HG02973 (cell line): ENCODE measurements at regions not wholly inside any gene's neighbourhood (a gene's known extent, or its start where the extent isn't known, plus 50 kb on each side); places are given as distances from the start of the nearest gene placed in this dataset.
A peak's percentile ranks its signal among the peaks of the same experiment; 100 is the strongest.

Experiments used
- ATAC-seq: cut with Tn5 transposase; IDR thresholded peaks from one replicate; pipeline ENCODE4 v1.9.1; 2021; ENCODE audit warnings: moderate library complexity; ENCODE audit not compliant: unreplicated experiment

DNA sequence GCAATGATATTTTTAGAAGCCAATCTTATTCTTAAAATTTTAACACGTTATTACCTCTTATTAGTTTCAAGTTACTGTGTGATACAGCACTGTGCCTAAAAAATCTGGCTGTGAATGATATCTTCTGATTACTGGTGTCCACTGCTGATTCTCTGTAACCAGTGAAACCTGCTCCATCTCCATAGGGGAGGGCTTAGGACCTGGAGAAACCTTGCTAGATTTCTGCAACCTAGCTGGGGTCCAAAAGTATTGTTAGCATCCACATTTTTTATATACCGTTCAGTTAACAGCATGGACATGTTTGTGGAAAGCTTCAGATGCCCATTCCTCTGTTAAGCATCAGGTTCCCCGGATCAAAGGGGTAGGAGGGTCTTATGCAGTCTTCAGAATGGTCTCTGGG is 193.9 kb upstream of the TOPAZ1 start:
- no peak for ATAC-seq

DNA sequence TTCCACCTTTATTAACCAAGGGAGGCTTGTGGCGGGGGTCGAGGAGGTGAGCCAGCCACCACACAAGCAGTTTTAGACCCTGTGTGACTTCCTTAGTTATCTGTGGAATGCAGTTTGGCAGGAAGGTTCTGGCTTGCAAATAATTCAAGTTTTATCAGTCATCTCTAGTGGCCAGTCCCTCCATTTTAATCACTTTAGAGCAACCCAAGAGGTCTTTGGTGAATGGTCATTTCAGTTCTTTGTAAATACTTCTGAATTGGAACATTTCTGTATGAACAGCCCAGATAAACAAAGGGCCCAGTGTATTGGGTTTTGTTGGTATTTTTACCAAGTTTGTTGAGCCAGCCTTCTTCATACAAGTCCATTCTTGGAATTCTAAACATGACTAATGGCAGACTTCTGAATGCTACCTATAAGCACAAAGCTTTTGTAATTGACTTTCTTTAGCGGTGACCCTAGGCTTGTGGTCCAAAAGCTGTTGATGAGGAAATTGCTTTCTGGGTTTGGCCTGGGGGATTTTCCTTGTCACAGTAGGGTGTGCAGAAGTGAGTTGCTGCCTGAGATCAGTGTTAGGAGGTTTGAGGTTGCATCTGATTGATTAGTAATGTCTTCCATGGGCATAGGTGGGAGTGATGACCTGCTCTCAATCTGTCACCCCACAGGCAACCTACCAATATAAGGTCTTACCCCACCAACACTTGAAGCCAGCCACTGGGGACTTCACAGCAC is 193.3 kb upstream of the TOPAZ1 start:
- ATAC-seq: no peak

DNA sequence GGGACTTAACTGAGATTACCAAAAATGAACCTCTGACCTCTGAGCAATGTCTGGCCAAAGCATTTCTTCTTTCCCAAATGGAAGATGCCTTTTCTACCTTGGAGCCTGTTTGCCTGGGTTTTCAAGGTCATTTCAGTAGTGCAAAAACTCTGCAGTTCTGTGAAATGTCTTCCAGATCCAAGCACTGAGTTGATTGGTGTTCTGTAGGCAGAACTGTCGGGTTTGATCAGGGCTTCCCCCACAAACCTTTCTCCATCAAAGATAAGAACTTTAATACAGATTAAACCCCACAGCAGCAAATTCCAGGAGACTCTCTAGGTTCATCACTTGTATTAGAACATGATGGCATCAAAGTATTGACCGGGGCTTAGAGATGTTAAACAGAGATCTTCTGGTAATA is 192.7 kb upstream of the TOPAZ1 start:
- ATAC-seq: no peak

DNA sequence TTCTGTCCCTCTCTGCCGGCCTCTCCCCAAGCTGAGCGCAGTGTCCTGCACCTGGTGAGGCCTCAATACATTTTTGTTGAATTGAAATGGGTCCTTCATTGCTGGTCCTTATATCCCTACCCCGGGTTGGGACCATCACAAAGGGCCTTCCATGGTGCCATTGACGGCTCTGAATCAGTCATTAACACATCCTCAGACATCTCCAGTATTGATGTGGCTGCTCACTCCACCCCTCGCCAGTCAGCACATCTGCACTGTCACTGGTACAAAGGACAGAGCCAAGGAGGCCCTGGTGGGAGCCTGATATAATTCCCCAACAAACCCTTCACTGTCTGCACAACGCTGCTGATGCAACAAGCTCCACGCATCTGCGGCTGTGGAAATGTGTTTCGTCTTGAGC is 191.6 kb upstream of the TOPAZ1 start:
- no peak for ATAC-seq

DNA sequence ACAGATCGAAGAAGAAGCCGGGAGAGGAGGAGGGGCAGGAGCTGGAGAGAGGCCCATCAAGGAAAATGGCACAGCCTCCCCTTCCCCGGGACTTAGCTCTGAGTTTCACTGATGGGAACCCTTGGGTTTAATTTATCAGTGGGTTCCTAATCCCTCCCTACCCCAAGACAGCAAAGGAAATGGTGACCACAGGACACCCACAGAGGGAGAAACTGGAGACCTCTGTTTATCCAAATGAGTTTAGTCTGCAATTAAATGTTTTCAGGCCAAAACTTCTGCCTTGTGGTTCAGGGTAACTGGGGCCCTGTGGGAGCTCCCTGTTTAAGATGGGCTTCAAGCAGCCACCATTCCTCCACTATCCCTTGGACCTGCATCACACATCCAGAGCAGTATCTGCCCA is 190.8 kb upstream of the TOPAZ1 start:
- ATAC-seq: no peak

DNA sequence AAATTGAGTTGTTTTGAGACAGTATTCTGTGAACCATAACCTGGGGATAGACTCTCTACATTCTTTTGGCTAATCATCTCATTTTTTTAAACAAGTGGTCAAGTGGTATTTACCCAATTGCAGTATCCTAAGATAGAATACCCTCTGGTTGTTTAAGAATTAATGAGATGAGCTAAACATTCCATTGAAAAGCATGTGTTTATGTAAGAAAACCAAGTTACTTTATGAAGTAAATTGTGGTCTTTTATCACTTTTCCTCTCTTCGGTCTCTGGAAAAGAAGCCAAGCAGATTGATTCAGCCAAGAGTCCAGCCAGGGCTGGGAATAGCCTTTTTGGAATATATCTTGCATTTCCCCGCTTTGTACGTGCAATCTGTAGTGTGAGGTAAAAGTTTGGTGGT is 185.7 kb upstream of the TOPAZ1 start:
- no peak for ATAC-seq

DNA sequence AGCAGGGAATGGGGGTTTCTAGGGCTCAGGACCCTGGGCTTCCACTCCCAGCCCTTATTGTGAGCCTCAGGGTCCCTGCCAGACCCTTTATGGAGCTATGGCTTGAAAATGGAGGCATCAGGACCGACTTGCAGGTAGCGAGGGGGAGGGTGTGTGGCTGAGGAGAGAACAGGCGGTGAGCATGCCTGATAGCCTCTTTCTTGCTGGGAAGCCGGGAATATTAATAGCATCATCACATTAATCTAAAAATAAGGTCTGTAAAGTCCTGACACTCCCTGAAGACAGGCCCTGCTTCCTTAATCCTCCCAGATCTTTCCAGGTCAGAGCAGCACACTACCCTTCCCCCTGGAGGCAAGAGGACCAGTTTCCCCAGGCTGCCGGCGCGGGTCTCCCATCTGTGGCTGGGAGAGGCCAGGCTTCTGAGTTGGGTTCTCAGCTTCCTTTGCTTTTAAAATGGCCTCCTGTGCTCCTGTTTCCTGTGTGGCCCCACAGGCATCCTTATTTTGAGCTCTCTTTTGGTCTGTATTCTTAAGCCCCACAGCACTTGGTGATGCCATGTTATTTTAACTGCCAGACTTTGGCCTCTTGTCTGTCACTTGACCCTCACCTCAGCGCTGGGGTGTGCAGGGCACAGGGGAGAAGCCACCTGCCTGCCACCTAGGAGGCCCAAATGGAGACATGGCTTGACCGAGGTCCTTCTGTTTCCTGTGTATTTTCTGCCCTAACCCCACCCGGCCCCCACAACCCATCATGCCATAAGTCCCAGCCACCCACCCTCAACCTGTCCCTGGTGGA is 185.0 kb upstream of the TOPAZ1 start:
- no peak for ATAC-seq

DNA sequence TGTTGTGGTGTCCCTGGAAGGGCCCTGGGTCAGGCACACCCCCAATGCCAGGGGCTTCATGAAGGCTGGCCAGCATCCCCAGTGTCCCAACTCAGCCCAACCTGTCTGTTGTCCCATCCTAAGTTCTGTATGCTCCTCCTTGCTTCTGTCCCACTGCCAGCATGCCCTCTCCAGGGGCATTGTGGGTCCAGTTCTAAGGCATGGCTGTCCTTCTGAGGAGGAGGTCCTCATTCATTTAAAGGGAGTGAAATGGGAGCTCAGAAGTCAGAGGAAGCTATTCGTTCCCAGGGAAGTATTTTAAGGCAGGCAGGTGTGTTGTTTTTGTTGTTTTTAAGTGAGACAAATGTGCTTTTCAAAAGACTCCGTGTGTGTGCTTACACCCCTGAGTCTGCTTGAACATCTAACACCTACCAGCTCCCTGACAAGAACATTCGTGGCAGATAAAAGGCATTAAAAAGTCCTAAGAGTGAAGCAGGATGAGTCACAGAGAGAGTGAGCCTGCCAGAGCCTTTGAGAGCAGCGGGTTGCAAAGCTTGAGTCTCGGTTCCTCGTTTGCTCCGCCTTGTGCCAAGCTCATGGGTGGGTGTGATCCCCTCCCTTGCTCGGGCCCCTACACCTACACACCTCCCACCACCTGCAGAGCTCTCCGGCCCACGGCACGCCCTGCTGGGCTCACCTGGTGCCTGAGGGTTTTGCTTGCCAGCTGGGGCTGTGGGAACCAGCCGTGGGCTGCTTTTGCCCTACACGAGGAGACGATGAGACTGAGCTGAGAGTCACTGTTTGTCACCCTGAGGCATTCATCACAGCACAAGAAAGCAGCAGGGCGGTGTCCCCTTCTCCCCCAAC is 183.4 kb upstream of the TOPAZ1 start:
- ATAC-seq: peak; percentile 86

DNA sequence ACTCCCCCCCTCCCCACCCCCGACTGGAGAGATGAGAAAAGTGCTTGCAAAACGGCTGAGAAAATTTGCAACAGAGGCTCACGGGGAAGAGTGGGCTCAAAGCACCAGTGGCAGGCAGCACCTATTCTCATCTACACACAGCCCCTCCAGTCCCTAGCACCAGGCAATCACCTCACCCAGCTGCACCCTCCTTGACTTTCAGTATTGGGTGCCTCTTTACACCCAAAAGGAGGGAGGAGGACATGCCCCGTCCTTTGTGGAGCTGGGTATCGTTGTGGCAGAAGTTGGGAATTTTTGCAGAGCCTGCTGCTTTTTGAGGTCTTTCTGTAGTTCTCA is 182.8 kb upstream of the TOPAZ1 start:
- no peak for ATAC-seq

DNA sequence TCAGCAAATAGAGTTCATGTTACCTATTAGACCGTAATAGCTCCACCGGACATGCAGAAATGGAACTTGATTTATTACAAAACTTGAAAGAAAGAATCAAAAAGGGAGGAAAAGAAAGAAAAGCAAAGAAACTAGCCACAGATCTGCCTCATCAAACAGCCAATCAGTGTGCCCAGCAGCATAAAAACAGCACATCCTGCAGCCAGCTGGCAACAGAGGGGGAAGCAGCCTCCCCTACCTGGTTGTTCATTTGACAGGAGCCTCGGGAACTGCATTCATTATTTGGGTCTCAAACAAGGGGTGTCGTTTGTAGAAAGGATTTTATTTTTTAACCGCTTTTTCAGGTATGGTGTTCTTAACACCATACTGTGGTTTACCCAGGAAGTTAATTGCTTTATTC is 181.5 kb upstream of the TOPAZ1 start:
- ATAC-seq: no peak

DNA sequence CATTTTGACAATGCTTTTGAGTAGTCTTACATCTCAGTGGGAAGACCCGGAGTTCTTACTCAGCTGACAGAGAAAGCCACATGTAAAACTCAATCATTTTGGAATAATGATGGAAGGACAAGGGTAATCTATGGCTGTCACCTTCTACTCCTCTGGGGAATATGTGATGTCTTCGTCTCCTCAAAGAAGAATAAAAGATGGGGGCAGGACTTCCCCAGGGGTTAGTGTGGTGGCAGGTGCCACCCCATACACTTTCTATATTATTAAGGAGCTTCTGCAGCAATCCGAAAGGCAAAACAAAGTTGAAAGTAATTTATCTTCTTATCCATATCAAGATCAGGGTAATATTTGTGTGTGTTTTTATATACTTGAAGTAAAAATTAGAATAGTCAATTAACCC is 180.4 kb upstream of the TOPAZ1 start:
- ATAC-seq: no peak

DNA sequence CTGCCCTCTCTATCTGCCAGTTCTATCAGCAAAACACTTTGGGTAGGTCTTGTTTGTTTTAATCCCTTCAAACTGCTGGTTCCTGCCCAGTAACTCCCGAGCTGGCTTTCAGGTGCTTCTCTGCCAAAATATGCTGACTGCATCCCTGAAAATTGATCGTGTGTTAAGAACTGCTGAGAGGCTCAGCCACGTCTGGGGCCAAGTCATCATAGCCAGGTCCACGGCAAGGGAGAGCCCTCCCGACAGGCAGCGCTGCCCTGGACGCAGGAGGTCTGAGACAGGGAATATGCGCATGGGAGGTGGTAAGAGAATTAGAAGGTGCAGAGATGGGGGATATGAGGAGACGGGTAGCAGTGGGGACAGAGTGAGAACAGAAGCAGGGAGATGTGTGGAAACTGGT is 179.7 kb upstream of the TOPAZ1 start:
- no peak for ATAC-seq

DNA sequence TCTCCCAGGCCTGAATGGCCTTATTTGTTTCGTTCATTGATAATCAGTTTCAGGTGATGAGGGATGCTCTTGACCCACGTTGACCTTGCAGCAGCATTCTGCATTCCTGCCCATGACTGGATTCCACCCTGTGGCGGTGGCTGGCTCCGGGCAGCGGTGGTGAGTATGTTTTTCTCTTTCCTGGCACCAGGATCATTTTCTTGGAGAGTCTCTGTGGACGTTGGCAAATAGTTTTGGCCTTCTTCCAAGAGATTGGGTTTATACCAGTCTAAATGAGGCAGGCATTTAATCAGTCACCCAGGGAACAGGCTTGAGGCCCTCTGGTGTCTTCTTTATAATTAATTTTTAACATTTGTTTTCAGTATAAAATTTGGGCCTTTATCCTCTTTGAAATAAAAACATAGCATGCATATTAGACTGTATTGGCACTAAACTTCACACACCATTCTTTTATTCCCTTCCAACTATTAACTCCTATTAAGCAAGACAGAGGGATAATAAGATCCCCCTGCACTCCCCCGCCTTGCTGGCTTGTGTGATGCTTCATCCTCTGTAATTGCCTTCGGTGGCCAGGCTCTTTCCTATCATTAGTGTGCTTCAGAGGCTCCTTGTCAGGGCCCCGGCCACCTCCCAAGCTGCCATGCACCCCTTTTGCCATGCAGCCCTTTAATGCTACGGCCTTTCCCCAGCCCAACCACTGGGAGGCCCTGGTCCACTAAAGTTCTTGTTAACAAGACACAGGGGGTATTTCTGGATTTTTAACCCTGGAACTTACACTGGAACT is 176.2 kb upstream of the TOPAZ1 start:
- no peak for ATAC-seq

DNA sequence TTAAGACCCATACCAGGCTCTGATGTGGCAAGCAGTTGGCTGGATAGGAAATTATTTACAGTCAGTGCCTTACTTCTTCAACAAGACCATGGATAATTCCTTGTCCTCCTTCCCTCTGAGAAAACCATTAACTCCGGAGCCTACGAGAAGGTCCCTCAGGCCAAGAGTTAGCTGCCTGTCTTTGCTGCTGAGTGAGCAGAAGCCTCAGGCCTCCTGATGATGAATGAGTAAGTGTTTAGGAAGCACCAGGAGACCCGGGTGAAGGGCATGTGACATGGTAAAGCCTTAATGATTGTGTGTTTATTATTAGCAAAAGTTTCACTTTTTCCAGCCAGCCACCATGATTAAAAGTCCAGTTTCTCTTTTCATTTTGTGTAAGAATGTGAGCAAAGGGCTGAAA is 174.9 kb upstream of the TOPAZ1 start:
- no peak for ATAC-seq

DNA sequence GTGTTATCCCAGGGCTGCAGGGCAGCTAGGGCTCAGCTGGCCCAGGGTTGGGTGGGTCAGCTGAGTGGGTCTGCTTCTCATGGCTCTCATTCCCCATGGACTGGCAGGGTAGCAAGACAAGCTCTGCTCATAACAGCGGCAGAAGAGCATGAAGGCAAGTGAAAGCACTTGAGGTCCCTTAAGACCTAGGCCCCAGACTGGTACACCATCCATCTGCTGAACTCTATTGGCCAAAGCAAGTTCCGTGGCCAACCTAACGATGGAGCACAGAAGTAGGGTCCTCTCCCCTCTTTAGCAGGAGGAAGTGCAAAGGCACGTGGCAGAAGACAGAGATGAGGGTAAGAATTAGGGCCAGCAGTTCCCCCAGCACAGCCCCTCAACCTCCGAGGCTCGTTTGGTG is 174.3 kb upstream of the TOPAZ1 start:
- no peak for ATAC-seq

DNA sequence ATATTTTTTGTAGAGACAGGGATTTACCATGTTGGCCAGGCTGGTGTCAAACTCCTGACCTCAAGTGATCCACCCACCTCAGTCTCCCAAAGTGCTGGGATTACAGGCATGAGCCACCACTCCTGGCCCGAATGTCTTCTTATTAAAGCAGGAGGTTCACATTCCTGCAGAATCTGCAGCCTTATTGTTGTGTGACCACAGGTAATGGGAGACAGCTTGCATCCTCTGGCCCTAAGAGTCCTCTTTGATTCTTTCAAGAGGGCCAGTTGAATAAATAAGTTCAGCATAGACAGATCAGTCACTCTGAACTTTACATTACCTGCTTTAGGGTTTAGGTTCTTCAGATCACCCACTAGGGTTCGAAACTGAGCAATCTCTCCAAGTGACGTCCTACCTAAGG is 172.9 kb upstream of the TOPAZ1 start:
- ATAC-seq: no peak

DNA sequence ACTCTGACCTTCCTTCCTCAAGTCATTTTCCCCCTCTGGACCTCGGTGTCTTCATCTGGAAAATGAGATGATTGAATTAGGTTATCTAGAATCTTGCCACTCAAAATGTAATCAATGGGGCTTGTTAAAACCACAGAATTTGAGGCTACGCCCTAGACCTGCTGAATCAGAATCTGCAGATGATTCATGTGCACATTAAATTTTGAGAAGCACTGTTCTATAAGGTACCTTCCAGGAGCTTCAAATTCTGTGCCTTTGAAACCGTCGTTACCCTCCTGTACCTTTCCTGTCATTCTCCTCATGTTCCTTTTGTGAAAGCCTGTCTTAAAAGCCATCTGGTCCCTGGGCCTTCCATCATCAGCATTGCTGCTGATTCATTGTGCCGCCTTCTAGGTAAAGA is 172.4 kb upstream of the TOPAZ1 start:
- no peak for ATAC-seq

DNA sequence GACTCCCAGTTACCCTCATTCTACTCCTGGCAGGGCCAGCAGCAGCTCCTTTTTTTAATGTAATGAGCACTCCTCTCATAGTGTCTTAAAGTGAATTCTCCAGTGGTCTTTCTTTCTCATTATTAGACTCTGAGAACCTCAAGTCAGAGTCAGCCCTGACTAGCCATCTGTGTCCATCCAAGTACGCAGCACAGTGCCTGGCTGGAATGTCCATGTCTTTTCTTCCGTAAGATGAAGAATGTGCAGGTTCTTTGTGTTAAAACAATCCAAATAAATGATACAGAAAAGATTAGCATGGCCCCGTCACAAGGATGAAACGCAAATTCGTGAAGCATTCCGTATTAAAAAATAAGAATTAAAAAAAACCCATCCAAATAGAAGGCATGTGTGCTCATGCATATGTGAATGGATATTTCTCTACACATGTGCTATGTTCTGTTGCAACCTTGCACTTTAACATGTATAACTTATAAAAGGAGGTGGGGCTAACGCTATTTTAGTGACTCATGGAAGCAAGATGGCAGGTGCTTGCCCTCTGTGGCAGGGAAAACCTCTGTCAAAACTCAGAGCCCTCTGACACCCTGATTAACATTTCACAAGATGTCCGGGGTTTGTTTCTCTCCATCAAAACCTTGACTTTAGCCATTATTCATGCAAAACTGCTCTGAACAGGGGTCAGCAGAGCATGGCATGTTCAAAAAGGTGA is 170.7 kb upstream of the TOPAZ1 start:
- no peak for ATAC-seq

DNA sequence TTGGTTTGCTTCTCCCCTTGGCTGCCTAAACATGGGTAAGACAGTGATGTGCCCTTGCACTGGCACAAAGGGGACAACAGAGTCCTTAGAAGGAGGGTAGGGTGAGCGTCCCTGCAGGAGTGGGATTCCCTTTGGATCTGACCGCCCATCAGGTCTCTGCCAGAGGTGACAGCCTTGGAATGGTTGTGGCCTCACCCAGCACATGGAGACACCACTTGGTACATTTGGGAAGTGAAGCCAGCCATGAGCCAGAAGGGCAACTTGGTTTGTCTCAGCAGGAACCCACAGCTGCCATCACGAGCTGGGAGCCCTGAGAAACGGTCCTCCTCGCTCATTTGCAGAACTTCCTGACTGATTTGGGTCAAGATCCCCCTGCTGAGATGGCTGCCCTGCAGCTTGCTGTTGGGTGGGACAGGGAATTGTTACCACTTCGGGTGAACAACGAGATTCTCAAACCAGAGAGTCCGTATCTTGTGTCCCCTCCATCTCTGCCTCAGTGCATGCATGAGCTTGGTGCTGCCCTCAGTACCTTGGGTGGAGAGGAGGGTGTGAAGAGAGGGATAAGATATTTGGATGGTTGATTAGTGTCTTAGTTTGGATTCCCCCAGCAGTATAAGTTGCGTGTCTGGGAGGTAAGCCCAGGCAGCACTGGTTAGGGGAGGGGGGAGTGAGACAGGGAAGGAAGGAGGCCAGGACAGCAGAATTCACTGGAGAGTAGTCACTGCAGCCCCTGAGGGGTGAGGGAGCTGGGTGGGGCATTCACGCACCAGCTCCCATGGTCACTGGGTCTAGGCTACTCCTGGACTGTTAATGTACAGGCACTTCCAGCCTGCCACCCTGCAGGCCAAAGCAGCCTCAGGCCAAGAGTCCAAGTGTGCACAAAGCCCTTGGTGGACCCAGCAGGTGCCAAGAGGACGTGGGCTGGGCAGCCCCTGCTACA is 168.8 kb upstream of the TOPAZ1 start:
- no peak for ATAC-seq
